NCI-H2107 (cell line): ENCODE measurements at regions not wholly inside any gene's neighbourhood (a gene's known extent, or its start where the extent isn't known, plus 50 kb on each side); places are given as distances from the start of the nearest gene placed in this dataset.

ENCODE experiments used
- DNase-seq: peaks from one replicate; lab custom pipeline; 2025; lab: John Stamatoyannopoulos, UW

- no peak for DNase-seq
These were observed 379.9 kb upstream of the IRX4 start for GRCh38 chr5:2262620-2263019.

- DNase-seq, result no peak
These were observed 378.4 kb upstream of the IRX4 start for GRCh38 chr5:2261004-2261703.

GRCh38 chr5:2260211-2261003 is 377.7 kb upstream of the IRX4 start:
- DNase-seq, result no peak

- DNase-seq, result no peak
These were observed 376.9 kb upstream of the IRX4 start for GRCh38 chr5:2259494-2260107.

- no peak for DNase-seq
These were observed 376.1 kb upstream of the IRX4 start for GRCh38 chr5:2258861-2259260.

- DNase-seq, result no peak
These were observed 374.9 kb upstream of the IRX4 start for GRCh38 chr5:2257326-2258244.

- DNase-seq, result no peak
These were observed 374.1 kb upstream of the IRX4 start for GRCh38 chr5:2256691-2257280.

GRCh38 chr5:2255915-2256690 is 373.4 kb upstream of the IRX4 start:
- no peak for DNase-seq

- no peak for DNase-seq
These were observed 372.4 kb upstream of the IRX4 start for GRCh38 chr5:2254880-2255750.

GRCh38 chr5:2254406-2254805 is 371.7 kb upstream of the IRX4 start:
- DNase-seq, result no peak

- no peak for DNase-seq
These were observed 370.6 kb upstream of the IRX4 start for GRCh38 chr5:2253040-2253975.

GRCh38 chr5:2251751-2252150 is 369.0 kb upstream of the IRX4 start:
- DNase-seq, result no peak

- no peak for DNase-seq
These were observed 368.6 kb upstream of the IRX4 start for GRCh38 chr5:2251298-2251697.

GRCh38 chr5:2250365-2250950 is 367.7 kb upstream of the IRX4 start:
- DNase-seq, result no peak

GRCh38 chr5:2249442-2249841 is 366.7 kb upstream of the IRX4 start:
- DNase-seq, result no peak

GRCh38 chr5:2249026-2249425 is 366.3 kb upstream of the IRX4 start:
- no peak for DNase-seq

- DNase-seq, result no peak
These were observed 359.8 kb upstream of the IRX4 start for GRCh38 chr5:2242539-2242938.

- DNase-seq, result no peak
These were observed 359.1 kb upstream of the IRX4 start for GRCh38 chr5:2241842-2242241.
